CD4-positive, alpha-beta T cell treated with Interleukin-17A for 4 hours (primary cell): ENCODE measurements at regions not wholly inside any gene's neighbourhood (a gene's known extent, or its start where the extent isn't known, plus 50 kb on each side); places are given as distances from the start of the nearest gene placed in this dataset.
"Not testable (repeated sequence)": the region's sequence is repeated elsewhere in the genome, so short reads cannot be mapped to it uniquely, and the experiment has no call there.

Experiments
- DNase-seq: peaks from one replicate; pipeline ENCODE4 v3.0.0-alpha.2; 2020; ENCODE audit warnings: mixed read lengths

- no peak for DNase-seq
These were observed 245.3 kb downstream of the PARN start for GRCh38 chr16:14384745-14385144.

DNA sequence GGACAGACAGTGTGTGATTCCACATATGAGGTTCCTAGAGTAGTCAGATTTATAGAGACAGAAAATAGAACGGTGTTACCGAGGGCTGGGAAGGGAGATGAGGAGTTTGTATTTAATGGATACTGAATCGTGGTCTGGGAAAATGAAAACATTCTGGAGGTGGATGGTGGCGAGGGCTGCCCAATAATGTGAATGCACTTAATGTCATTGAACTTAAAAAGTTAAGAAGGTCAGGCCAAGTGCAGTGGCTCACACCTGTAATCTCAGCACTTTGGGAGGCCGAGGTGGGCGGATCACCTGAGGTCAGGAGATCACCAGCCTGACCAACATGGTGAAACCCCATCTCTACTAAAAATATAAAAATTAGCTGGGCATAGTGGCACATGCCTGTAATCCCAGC lies 246.2 kb downstream of the PARN start:
- not testable (repeated sequence) for DNase-seq

- no peak for DNase-seq
These were observed 251.2 kb downstream of the PARN start for GRCh38 chr16:14378689-14379467.

GRCh38 chr16:14378131-14378551 lies 251.9 kb downstream of the PARN start:
- DNase-seq = no peak

DNA sequence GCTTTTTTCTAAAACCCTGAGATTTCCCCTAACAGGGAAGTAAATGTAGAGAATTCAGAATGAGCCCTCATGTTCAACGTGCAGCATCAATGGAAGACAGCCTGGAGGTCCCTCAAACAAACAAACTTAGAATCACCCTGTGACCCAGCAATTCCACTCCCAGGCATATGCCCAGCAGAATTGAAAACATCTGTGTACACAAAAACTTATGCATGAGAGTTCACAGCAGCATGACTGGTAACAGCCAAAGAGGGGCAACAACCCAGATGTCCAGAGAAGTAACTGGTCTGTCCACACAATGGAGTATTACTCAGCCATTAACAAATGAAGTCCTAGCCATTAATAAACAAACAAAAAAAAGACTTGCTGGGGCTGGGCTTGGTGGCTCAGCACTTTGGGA lies 252.7 kb downstream of the PARN start:
- DNase-seq = no peak

DNA sequence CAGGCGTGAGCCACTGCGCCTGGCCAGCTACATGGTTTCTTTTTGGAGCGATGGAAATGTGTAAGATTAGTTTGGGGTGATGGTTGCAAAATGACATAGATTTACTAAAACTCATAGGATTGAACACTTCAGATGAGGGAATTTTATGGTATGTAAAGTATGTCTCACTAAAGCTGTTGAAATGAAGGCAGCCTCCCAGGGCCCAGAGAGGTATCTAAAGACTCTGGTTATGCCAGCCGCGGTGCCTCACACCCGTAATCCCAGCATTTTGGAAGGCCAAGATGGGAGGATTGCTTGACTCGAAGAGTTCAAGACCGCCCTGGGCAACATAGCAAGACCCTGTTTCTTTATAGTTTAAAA lies 254.9 kb downstream of the PARN start:
- no peak for DNase-seq

GRCh38 chr16:14374451-14375131 lies 255.5 kb downstream of the PARN start:
- DNase-seq = no peak

DNA sequence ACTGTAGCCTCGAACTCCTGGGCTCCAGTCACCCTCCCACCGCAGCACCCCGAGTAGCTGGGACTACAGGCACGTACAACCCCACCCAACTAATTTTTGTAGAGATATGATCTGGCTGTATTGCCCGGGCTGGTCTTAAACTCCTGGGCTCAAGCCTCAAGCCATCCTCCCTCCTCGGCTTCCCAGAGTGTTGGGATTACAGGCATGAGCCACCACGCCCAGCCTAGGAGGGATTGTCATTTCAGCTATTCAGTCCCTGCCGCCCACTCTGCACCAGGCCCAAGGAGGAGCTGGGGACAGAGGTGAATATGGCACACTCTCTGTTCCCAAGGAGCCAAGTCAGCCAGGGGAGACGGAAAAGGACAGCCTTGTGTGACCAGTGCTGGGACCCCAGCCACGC lies 256.2 kb downstream of the PARN start:
- no peak for DNase-seq

DNA sequence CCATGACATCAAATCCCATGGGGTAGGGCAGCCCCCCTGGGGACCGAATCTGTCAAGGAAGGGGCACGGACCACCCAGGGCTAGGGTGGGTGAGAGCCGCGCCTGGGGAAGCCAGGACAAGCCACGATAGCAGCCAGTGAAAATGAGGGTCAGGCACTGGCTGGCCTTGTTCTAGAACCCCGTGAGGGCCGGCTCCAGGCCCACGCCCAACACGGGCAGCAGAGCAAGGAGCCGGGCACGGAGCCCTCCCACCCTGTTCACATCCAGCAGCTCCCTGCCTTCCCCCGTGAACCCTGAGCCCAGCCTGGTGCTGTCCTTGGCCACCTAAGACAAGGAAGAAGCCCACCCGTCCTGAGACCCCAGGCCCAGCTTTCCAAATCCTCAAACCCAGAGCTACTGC lies 256.7 kb downstream of the PARN start:
- no peak for DNase-seq

DNA sequence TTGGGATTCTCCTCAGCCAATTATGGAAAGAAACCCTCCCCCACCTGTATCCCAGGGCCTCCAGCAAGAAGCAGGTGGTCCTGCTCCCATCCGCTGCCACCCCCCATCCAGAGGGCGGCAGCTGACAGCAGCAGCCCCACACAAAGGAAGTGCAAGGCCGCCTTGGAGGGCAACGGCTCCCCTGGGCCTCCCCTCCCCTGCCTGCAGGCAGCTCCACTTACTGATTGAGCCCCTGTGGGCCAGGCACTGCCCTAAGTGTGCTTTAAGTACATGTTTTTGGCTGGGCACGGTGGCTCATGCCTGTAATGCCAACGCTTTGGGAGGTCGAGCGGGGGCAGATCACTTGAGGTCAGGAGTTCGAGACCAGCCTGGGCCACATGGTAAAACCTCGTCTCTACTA lies 257.6 kb downstream of the PARN start:
- no peak for DNase-seq

DNA sequence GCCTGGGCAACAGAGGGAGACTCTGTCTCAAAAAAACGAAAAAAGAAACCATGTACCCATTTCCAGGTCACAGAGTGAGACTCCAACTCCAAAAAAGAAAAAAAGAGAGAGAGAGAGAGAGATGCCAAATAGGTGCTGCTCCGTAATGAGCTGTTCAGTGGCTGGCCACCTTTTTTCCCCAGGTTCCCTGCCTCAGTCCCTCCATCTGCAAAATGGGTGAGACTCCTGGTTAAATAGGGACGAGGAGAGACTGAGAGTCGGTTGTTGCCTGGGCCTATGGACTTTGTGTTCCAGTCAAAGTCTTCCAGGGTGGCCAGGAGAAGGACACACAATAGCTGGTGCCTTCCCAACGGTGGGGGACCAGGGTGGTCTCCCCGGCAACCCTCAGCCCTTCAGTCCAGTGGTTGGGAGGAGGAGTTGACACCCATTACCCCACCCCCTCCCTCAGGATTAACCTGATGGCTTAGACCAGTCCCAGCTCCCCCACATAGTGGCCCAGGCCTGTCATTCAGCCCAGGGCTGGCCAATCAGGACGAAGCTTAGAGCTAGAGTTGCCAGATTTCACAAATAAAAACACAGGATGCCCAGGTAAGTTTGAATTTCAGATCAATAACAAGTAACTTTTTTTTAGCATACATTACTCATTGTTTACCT lies 258.2 kb downstream of the PARN start:
- no peak for DNase-seq

DNA sequence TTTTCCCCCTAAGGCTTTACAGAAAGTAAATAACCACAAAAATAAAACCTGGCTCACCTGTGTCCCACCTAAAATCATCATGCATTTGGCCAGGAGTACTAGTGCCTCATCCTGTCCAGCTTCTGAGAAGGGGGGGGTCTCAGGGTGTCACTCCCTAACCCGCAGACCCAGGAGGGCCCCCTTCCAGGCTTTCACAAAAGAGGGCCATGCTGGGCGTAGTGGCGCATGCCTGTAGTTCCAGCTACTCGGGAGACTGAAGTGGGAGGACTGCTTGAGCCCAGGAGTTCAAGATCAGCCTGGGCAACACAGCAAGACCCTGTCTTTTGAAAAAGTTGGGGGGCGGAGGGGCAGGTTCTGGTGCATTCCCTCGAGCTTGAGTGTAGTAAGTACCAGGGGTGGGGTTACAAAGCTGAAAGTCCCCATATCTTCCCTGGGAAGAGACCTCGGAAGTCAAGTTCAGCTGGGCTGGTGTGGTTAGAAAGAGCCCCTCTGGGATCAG lies 259.3 kb downstream of the PARN start:
- no peak for DNase-seq

- no peak for DNase-seq
These were observed 260.1 kb downstream of the PARN start for GRCh38 chr16:14369734-14370598.

GRCh38 chr16:14368399-14368798 lies 261.7 kb downstream of the PARN start:
- no peak for DNase-seq

DNA sequence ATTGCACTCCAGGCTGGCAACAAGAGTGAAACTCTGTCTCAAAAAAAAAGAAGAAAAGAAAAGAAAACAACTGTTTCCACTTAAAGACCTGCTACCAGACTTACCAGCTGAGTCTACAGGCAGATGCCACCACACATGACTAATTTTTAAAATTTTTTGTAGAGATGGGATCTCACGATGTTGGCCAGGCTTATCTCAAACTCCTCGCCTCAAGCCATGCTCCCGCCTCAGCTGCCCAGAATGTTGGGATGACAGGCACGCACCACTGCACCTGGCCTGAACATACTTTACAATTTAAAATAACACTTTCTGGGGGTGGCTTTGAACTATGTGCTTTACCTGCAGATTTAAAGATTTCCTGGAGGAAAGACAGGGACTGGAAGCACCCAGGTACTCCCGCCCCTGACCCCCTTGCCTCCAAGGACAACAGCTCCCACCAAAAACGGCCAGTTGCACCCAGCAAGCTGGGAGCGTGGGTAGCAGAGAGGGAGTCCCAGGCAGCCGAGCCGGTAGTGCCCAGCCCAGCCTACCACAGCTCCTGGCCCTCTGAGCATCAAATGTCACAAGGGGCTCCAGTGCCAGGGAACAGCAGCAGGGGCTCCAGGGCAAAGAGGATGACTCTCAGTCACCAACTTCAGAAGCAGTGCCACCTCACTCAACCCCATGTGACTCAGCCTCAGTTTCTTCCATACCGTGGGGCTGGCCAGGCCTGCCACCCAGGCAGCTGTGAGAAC lies 262.9 kb downstream of the PARN start:
- no peak for DNase-seq

GRCh38 chr16:14366447-14366846 lies 263.6 kb downstream of the PARN start:
- DNase-seq = no peak

DNA sequence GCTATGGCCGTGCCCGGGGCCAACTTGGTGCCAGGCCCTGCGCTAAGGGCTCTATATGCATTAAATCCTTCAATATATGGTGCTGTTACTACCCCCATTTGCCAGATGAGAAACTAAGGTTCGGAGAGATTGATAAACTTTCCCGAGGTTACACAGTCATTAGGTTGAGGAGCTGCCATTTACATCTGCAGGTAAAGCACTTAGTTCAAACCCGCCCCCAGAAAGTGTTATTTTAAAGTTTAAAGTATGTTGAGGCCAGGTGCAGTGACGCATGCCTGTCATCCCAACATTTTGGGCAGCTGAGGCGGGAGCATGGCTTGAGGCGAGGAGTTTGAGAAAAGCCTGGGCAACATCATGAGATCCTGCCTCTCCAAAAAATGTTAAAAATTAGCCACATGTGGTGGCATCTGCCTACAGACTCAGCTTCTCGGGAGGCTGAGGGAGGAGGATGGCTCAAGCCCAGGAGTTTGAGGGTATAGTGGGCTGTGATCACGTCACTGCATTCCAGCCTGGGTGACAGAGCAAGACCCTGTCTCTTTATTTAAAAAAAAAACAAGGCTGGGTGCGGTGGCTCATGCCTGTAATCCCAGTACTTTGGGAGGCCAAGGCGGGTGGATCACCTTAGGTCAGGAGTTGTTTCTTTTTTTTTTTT lies 264.7 kb downstream of the PARN start:
- DNase-seq = no peak

DNA sequence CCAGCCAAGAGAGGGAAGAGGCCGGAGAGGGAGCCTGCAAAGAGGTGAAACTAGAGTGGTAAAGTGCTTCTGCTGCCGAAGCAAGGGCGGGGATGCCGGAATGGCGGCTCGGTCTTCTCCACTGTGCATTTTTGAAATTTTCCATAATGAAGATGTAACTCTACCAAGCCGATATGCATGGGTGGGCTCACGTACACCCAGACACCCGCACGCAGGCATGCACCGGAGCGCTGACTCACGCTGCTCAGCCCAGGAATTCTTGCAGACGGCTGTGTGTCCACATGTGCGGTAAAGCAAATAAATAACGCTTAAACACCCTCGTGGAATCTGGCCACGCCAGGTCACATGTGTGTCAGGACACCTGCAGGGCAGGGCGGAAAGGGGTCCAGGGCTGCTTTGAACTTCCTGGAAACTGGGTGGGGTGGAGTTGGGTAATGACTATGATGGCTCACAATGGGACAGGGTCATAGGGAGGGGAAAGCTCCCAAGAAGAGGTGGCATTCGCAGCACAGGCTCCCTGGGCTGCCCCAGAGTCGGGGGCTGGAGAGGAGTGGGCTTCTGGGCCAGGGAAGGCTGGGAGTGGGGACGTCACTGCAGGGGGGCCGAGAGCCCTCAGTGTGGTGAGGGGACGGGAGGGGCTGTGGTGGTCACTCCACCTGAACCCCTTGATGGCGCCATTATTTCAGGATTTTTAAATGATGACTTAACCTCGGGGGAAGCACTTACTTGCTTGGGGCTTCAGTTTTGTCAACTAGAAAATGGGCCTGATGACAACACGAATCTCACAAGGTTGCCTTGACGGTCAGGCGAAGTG lies 265.5 kb downstream of the PARN start:
- DNase-seq = no peak

DNA sequence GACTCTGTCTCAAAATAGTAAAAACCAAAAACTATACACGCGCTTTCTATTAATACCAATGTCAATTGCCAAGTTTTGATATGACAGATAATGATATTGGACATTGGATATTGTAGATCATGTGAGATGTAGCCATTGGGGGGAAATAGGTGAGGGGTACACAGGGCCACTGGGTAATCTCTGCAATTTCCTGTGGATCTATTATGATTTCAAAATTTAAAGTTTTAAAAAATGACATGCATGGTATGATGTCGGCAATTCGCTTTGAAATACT lies 266.0 kb downstream of the PARN start:
- no peak for DNase-seq

DNA sequence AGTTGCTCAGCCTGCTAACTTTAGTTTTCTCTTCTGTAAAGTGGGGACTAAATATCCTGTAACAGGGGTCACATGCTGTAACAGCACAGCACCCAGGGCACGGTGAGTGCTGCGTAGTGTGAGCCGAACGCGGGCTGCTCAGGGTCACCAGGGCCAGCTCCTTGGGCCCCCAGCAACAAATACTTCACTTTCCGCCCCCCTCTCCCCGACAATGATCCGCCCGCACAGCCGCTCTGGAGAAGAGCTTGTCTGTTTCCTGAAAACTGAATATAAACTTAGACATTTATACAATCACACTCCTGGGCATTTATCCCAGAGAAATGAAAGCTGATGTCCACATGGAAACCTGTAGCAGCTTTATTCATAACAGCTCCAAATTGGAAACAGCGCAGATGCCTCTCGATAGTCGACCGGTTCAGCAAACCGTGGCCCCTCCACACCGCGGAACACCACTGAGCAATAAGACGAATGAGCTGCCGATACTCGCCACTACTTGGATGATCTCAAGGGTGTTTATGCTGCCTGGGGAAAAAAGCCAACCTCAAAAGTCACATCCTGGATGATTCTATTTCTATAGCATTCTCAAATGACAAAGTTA lies 267.2 kb downstream of the PARN start:
- no peak for DNase-seq
